ENCODE measurements at regions not wholly inside any gene's neighbourhood (a gene's known extent, or its start where the extent isn't known, plus 50 kb on each side); places are given as distances from the start of the nearest gene placed in this dataset.
"Not testable (repeated sequence)": the region's sequence is repeated elsewhere in the genome, so short reads cannot be mapped to it uniquely, and the experiment has no call there.

GRCh38 chr3:153553605-153553945, 391.5 kb downstream of the RAP2B start:
- Mint-ChIP-seq H3K27ac (no peak overlapping the region), H3K27me3 (ENCODE audit: low read depth) (no peaks in the 10 kb centered on the region), H3K9me3 (peaks cover 15% of the 10 kb centered on the region), H3K4me1 (0 out of 2 replicates have a peak, but pooled peaks cover 3% of the 10 kb centered on the region), H3K36me3 (peaks cover 7% of the 10 kb centered on the region), H3K4me3 (no peak overlapping the region)
- TF ChIP-seq GTF2I (CRISPR knock-in tag; conservative IDR thresholded peaks at IDR 0.05) (no peak), CDX4 (CRISPR knock-in tag; IDR thresholded peaks at IDR 0.05; ENCODE audit: borderline replicate concordance) (no peak), MLX (CRISPR knock-in tag; IDR thresholded peaks at IDR 0.05) (no peak), ZNF219 (CRISPR knock-in tag; IDR thresholded peaks at IDR 0.05; ENCODE audit: borderline replicate concordance) (no peak), HMGXB4 (CRISPR knock-in tag; IDR thresholded peaks at IDR 0.05) (no peak), RORB (CRISPR knock-in tag; IDR thresholded peaks at IDR 0.05) (no peak)
- ATAC-seq (no peak), DNase-seq (ENCODE audit: low spot score) (no peak)
- ChIA-PET POLR2A (no interaction called here), CTCF (no interaction called here)

GRCh38 chr3:153555919-153556318, 393.9 kb downstream of the RAP2B start:
- CTCF ChIA-PET, result no interaction called here
- TF ChIP-seq ESRRA (CRISPR knock-in tag; IDR thresholded peaks at IDR 0.05; ENCODE audit: borderline replicate concordance), result no peak
- no peak for TF ChIP-seq TEAD4 (CRISPR knock-in tag; IDR thresholded peaks at IDR 0.05)
- no peak for TF ChIP-seq SMAD3 (CRISPR knock-in tag; IDR thresholded peaks at IDR 0.05; ENCODE audit: borderline replicate concordance)
- no peak for TF ChIP-seq ZNF219 (CRISPR knock-in tag; IDR thresholded peaks at IDR 0.05; ENCODE audit: borderline replicate concordance)
- Mint-ChIP-seq H3K4me3 (no peak overlapping the region), H3K27ac (no peak overlapping the region), H3K36me3 (peaks cover 24% of the 10 kb centered on the region), H3K4me1 (0 out of 2 replicates have a peak, but pooled peaks cover 3% of the 10 kb centered on the region), H3K9me3 (peaks cover 34% of the 10 kb centered on the region), H3K27me3 (ENCODE audit: low read depth) (no peaks in the 10 kb centered on the region)
- POLR2A ChIA-PET, result no interaction called here
- ATAC-seq (no peak), DNase-seq (ENCODE audit: low spot score) (no peak)

GRCh38 chr3:153559366-153559765, 397.3 kb downstream of the RAP2B start:
- ATAC-seq; H3K4me1 Mint-ChIP-seq; H3K27me3 Mint-ChIP-seq (ENCODE audit: low read depth); DNase-seq (ENCODE audit: low spot score); CTCF ChIA-PET; H3K27ac Mint-ChIP-seq; H3K4me3 Mint-ChIP-seq; POLR2A ChIA-PET: not testable (repeated sequence)
- peaks cover 45% of the 10 kb centered on the region for H3K36me3 Mint-ChIP-seq
- peaks cover 65% of the 10 kb centered on the region for H3K9me3 Mint-ChIP-seq

- ATAC-seq (no peak), DNase-seq (ENCODE audit: low spot score) (no peak)
- ChIA-PET POLR2A (no interaction called here), CTCF (no interaction called here)
- no peak overlapping the region for H3K4me3 Mint-ChIP-seq
- H3K36me3 Mint-ChIP-seq, result peaks cover 32% of the 10 kb centered on the region
- no peak overlapping the region for H3K27ac Mint-ChIP-seq
- H3K27me3 Mint-ChIP-seq (ENCODE audit: low read depth), result peaks cover 4% of the 10 kb centered on the region
- peaks cover 69% of the 10 kb centered on the region for H3K9me3 Mint-ChIP-seq
- H3K4me1 Mint-ChIP-seq, result no peaks in the 10 kb centered on the region
- TF ChIP-seq ZNF219 (CRISPR knock-in tag; IDR thresholded peaks at IDR 0.05; ENCODE audit: borderline replicate concordance) (no peak), FOXJ3 (CRISPR knock-in tag; IDR thresholded peaks at IDR 0.05; ENCODE audit: borderline replicate concordance) (no peak), MAX (CRISPR knock-in tag; IDR thresholded peaks at IDR 0.05) (no peak), ZNF232 (CRISPR knock-in tag; IDR thresholded peaks at IDR 0.05) (no peak), ATF6 (CRISPR knock-in tag; IDR thresholded peaks at IDR 0.05) (no peak), ERG (CRISPR knock-in tag; IDR thresholded peaks at IDR 0.05) (no peak), ATF2 (CRISPR knock-in tag; IDR thresholded peaks at IDR 0.05; ENCODE audit: borderline replicate concordance, low read depth) (no peak), ESRRA (CRISPR knock-in tag; IDR thresholded peaks at IDR 0.05; ENCODE audit: borderline replicate concordance) (no peak), ATF1 (CRISPR knock-in tag; IDR thresholded peaks at IDR 0.05) (no peak), TP53 (CRISPR knock-in tag; IDR thresholded peaks at IDR 0.05) (no peak), ZSCAN18 (CRISPR knock-in tag; IDR thresholded peaks at IDR 0.05) (no peak), ZNF121 (CRISPR knock-in tag; IDR thresholded peaks at IDR 0.05) (no peak)
Observed at GRCh38 chr3:153567011-153567410, 405.0 kb downstream of the RAP2B start.

Measured in WTC11 (cell line).